MM.1S (cell line): ENCODE measurements at regions not wholly inside any gene's neighbourhood (a gene's known extent, or its start where the extent isn't known, plus 50 kb on each side); places are given as distances from the start of the nearest gene placed in this dataset.
"Not testable (repeated sequence)": the region's sequence is repeated elsewhere in the genome, so short reads cannot be mapped to it uniquely, and the experiment has no call there.

Experiments used
- DNase-seq: peaks from one replicate; pipeline ENCODE4 v3.0.0-alpha.2; 2015
- H2AFZ ChIP-seq: fragments of 300-600 bp; sonication (generic); 2 replicates; pipeline ENCODE4 v1.6.0; 2016; ENCODE audit warnings: antibody characterized with exemption, low read length
- H3F3A ChIP-seq: fragments of 300-600 bp; sonication (generic); 2 replicates; pipeline ENCODE4 v1.6.1; 2016; ENCODE audit warnings: mild to moderate bottlenecking, antibody characterized with exemption, low read length, moderate library complexity, mixed read lengths; ENCODE audit not compliant: insufficient read depth
- H3K27ac ChIP-seq: fragments of 300-600 bp; sonication (generic); 2 replicates; pipeline ENCODE4 v1.5.1; 2016; ENCODE audit warnings: mild to moderate bottlenecking, low read length
- H3K27me3 ChIP-seq: fragments of 300-600 bp; sonication (generic); replicated peaks from 2 replicates; pipeline ENCODE4 v1.6.0; 2016; ENCODE audit warnings: low read length; ENCODE audit not compliant: insufficient read depth
- H3K36me3 ChIP-seq: fragments of 300-600 bp; sonication (generic); replicated peaks from 2 replicates; pipeline ENCODE4 v1.6.1; 2016; ENCODE audit warnings: mild to moderate bottlenecking, low read length, mixed read lengths; ENCODE audit not compliant: insufficient read depth
- H3K4me1 ChIP-seq: fragments of 300-600 bp; sonication (generic); 2 replicates; pipeline ENCODE4 v1.6.1; 2016; ENCODE audit warnings: low read length, mixed read lengths
- H3K4me2 ChIP-seq: fragments of 300-600 bp; sonication (generic); 2 replicates; pipeline ENCODE4 v1.6.0; 2016; ENCODE audit warnings: low read depth, low read length
- H3K4me3 ChIP-seq: fragments of 300-600 bp; sonication (generic); 2 replicates; pipeline ENCODE4 v1.5.1; 2016; ENCODE audit warnings: low read length, mixed read lengths
- H3K79me2 ChIP-seq: fragments of 300-600 bp; sonication (generic); 2 replicates; pipeline ENCODE4 v1.6.1; 2016; ENCODE audit warnings: mixed run types, low read length, mixed read lengths
- H3K9ac ChIP-seq: fragments of 300-600 bp; sonication (generic); 2 replicates; pipeline ENCODE4 v1.6.1; 2016; ENCODE audit warnings: low read length, mixed read lengths
- H3K9me2 ChIP-seq: fragments of 300-600 bp; sonication (generic); replicated peaks from 2 replicates; pipeline ENCODE4 v1.6.1; 2016; ENCODE audit warnings: mild to moderate bottlenecking, low read length, mixed read lengths; ENCODE audit not compliant: insufficient read depth
- H3K9me3 ChIP-seq: fragments of 300-600 bp; sonication (generic); replicated peaks from 2 replicates; pipeline ENCODE4 v1.6.1; 2016; ENCODE audit warnings: mild to moderate bottlenecking, low read length, mixed read lengths; ENCODE audit not compliant: insufficient read depth
- H4K20me1 ChIP-seq: fragments of 300-600 bp; sonication (generic); 2 replicates; pipeline ENCODE4 v1.6.1; 2016; ENCODE audit warnings: mild to moderate bottlenecking, low read length, moderate library complexity, mixed read lengths; ENCODE audit not compliant: insufficient read depth
- EZH2 ChIP-seq: fragments of 300-600 bp; sonication (generic); optimal IDR thresholded peaks from 2 replicates; pipeline ENCODE3; 2017; ENCODE audit warnings: low read depth, mild to moderate bottlenecking, antibody characterized with exemption, low read length, mixed read lengths
- EZH2phosphoT487 ChIP-seq: fragments of 300-600 bp; sonication (generic); IDR thresholded peaks from 2 replicates; pipeline ENCODE4 v1.6.1; 2018; ENCODE audit warnings: antibody characterized with exemption, low read length
- TF ChIP-seq, protein P1 (sequence below): fragments of 300-600 bp; sonication (generic); IDR thresholded peaks from 2 replicates; pipeline ENCODE4 v1.5.1; 2016; ENCODE audit warnings: antibody characterized with exemption, low read length, mixed read lengths

DNA sequence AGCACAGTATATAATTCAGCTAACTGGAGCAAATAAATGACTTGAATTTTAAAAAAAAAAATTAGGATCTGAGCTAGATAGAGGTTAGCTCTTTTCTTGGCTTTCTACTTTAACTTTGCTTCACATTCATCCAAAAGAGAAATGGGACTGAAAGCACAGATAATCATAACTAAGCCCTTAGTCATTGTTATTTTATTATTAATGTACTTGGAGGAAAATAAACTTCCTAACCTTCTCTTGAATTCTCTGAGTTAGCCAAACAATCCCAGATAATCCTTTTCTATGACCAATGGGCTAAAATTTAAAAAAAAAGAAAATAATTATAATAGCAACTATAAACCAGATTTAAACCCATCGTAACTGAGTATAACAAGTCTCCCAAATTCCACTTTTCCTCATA lies 57.6 kb upstream of the RASA1 start:
- no peaks in the 10 kb centered on the region for H3K4me1 ChIP-seq
- H3K36me3 ChIP-seq: no peaks in the 10 kb centered on the region
- H3F3A ChIP-seq: no peaks in the 10 kb centered on the region
- H3K9ac ChIP-seq: no peak overlapping the region
- no peak for DNase-seq
- no peak overlapping the region for H3K4me3 ChIP-seq
- no peaks in the 10 kb centered on the region for H3K27me3 ChIP-seq
- no peaks in the 10 kb centered on the region for H3K9me2 ChIP-seq
- no peak overlapping the region for H3K4me2 ChIP-seq
- TF ChIP-seq, protein P1, sequence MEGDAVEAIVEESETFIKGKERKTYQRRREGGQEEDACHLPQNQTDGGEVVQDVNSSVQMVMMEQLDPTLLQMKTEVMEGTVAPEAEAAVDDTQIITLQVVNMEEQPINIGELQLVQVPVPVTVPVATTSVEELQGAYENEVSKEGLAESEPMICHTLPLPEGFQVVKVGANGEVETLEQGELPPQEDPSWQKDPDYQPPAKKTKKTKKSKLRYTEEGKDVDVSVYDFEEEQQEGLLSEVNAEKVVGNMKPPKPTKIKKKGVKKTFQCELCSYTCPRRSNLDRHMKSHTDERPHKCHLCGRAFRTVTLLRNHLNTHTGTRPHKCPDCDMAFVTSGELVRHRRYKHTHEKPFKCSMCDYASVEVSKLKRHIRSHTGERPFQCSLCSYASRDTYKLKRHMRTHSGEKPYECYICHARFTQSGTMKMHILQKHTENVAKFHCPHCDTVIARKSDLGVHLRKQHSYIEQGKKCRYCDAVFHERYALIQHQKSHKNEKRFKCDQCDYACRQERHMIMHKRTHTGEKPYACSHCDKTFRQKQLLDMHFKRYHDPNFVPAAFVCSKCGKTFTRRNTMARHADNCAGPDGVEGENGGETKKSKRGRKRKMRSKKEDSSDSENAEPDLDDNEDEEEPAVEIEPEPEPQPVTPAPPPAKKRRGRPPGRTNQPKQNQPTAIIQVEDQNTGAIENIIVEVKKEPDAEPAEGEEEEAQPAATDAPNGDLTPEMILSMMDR: no peak
- TF ChIP-seq EZH2phosphoT487 (no peak), EZH2 (no peak)
- H3K9me3 ChIP-seq: no peaks in the 10 kb centered on the region
- no peak overlapping the region for H2AFZ ChIP-seq
- H4K20me1 ChIP-seq: no peaks in the 10 kb centered on the region
- no peaks in the 10 kb centered on the region for H3K79me2 ChIP-seq
- no peak overlapping the region for H3K27ac ChIP-seq

DNA sequence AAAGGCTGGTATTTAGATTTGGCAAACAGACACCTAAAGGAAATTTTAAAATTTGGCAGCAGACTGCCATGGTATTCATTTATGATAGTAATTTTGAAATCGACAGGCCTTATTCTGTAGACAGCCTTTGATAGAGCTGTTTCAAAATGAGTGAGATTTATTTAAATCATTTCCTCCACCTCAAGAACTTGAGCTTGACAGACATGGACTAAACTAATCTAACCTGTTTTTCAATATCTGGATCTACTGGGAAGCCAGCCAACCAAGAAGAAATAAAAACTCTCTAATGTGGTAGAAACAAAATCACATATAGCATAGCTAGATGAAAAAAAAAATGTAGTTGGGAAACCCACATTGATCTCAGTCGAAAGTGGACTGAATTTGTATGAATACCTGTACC lies 56.9 kb upstream of the RASA1 start:
- H3K4me3 ChIP-seq: no peak overlapping the region
- no peak overlapping the region for H3K27ac ChIP-seq
- H3K9me2 ChIP-seq: no peaks in the 10 kb centered on the region
- H3K4me1 ChIP-seq: no peaks in the 10 kb centered on the region
- H3K36me3 ChIP-seq: no peaks in the 10 kb centered on the region
- H3K27me3 ChIP-seq: no peaks in the 10 kb centered on the region
- no peak overlapping the region for H2AFZ ChIP-seq
- H3K79me2 ChIP-seq: no peaks in the 10 kb centered on the region
- no peaks in the 10 kb centered on the region for H4K20me1 ChIP-seq
- DNase-seq: no peak
- TF ChIP-seq, protein P1: no peak
- TF ChIP-seq EZH2 (no peak), EZH2phosphoT487 (no peak)
- H3F3A ChIP-seq: no peaks in the 10 kb centered on the region
- no peak overlapping the region for H3K9ac ChIP-seq
- H3K4me2 ChIP-seq: no peak overlapping the region
- no peaks in the 10 kb centered on the region for H3K9me3 ChIP-seq

DNA sequence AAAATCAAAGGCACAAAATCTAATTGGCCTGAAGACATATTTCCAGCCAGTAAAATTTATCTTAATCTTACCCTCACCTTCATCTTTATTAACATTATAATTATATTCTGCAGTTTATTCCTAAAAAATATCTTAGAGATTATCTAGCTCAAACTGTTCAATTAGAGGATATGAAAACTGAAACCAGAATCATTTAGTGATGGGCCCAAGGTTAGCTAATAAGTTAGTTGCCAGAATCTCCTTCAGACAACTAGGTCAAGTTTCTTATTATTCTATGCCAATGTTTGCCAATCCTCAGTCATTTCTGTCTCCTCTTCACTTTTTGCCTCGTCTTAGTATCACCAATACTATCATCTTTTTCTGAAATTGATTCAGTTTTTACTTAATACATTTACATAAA lies 56.0 kb upstream of the RASA1 start:
- no peaks in the 10 kb centered on the region for H3K9me2 ChIP-seq
- TF ChIP-seq EZH2phosphoT487: no peak
- no peak for TF ChIP-seq EZH2
- TF ChIP-seq, protein P1: no peak
- DNase-seq: no peak
- H3K4me1 ChIP-seq: no peaks in the 10 kb centered on the region
- H3K27me3 ChIP-seq: no peaks in the 10 kb centered on the region
- H4K20me1 ChIP-seq: no peaks in the 10 kb centered on the region
- H3K9ac ChIP-seq: no peak overlapping the region
- H3K4me2 ChIP-seq: no peak overlapping the region
- no peak overlapping the region for H2AFZ ChIP-seq
- H3K36me3 ChIP-seq: no peaks in the 10 kb centered on the region
- H3K27ac ChIP-seq: no peak overlapping the region
- no peaks in the 10 kb centered on the region for H3K79me2 ChIP-seq
- H3K4me3 ChIP-seq: no peak overlapping the region
- no peaks in the 10 kb centered on the region for H3F3A ChIP-seq
- no peaks in the 10 kb centered on the region for H3K9me3 ChIP-seq

DNA sequence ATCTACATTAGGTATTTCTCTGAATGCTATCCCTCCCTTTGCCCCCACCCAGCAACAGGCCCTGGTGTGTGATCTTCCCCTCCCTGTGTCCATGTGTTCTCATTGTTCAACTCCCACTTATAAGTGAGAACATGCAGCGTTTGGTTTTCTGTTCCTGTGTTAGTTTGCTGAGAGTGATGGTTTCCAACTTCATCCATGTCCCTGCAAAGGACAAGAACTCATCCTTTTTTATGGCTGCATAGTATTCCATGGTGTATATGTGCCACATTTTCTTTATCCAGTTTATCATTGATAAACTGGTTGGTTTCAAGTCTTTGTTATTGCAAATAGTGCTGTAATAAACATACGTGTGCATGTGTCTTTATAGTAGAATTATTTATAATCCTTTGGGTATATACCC lies 55.5 kb upstream of the RASA1 start:
- H3K4me2 ChIP-seq, H3K4me1 ChIP-seq, H3K9me2 ChIP-seq, H3K36me3 ChIP-seq, H3K27me3 ChIP-seq, H3F3A ChIP-seq, H3K9ac ChIP-seq, DNase-seq, H3K4me3 ChIP-seq, H2AFZ ChIP-seq, H3K9me3 ChIP-seq, H3K79me2 ChIP-seq, H3K27ac ChIP-seq, H4K20me1 ChIP-seq: not testable (repeated sequence)

GRCh38 chr5:87217480-87217879 lies 50.2 kb upstream of the RASA1 start:
- not testable (repeated sequence) for DNase-seq, H3K4me3 ChIP-seq, H3K9me2 ChIP-seq, H3K79me2 ChIP-seq, H3K4me1 ChIP-seq, H2AFZ ChIP-seq, H3F3A ChIP-seq, H3K27me3 ChIP-seq, H3K36me3 ChIP-seq, H3K9ac ChIP-seq, H3K27ac ChIP-seq, H3K9me3 ChIP-seq, H3K4me2 ChIP-seq, H4K20me1 ChIP-seq
